ENCODE measurements at regions not wholly inside any gene's neighbourhood (a gene's known extent, or its start where the extent isn't known, plus 50 kb on each side); places are given as distances from the start of the nearest gene placed in this dataset.
A peak's percentile ranks its signal among the peaks of the same experiment; 100 is the strongest.

DNA sequence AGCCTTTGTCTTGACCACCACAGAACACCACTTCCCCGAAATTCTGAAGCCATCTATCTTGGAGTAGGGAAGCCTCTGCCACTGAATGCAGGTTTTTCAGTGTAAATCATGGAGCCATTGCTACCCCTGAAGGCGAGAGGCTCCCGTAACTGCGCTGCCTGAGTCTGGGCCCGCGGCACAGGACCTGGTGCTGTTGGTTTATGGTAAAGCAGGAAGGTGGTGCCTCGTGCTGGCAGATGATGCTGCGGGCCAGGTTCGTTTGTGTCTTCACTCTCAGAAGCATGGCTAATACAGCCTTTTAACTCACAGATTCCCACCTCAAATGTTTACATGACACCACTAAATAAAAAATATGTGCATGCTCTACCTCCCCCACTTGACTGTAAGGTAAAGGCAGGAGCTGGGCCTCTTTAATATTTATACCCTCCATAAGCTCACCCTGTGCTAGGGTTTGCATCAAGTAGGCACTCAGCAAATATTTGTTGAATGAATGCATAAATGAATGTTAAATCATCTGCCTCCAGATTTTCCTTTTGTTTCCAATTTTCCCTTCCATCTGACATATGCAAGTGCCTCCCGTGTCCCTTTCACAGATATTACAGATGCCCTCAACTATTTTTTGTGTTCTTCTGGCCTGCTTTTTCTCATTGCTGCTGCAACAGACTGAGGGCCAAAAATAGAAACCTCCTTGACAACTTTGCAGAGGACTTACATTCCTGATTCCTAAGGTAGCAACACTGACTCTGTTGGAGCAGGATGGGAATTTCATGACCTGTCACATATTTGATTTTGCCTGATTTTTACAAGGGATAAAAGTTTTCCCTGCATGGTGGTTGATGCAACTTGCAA, 83.5 kb upstream of the CPO start:
- CTCF ChIA-PET = no interaction called here
- TF ChIP-seq, protein P1, sequence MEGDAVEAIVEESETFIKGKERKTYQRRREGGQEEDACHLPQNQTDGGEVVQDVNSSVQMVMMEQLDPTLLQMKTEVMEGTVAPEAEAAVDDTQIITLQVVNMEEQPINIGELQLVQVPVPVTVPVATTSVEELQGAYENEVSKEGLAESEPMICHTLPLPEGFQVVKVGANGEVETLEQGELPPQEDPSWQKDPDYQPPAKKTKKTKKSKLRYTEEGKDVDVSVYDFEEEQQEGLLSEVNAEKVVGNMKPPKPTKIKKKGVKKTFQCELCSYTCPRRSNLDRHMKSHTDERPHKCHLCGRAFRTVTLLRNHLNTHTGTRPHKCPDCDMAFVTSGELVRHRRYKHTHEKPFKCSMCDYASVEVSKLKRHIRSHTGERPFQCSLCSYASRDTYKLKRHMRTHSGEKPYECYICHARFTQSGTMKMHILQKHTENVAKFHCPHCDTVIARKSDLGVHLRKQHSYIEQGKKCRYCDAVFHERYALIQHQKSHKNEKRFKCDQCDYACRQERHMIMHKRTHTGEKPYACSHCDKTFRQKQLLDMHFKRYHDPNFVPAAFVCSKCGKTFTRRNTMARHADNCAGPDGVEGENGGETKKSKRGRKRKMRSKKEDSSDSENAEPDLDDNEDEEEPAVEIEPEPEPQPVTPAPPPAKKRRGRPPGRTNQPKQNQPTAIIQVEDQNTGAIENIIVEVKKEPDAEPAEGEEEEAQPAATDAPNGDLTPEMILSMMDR (IDR thresholded peaks at IDR 0.05; ENCODE audit: insufficient read depth, low read length, missing control alignments) = no peak
- POLR2A ChIA-PET = no interaction called here
- no peak for DNase-seq (ENCODE audit: low read depth, low spot score)
- no peak overlapping the region for H3K4me3 ChIP-seq (ENCODE audit: low read depth, low read length)

DNA sequence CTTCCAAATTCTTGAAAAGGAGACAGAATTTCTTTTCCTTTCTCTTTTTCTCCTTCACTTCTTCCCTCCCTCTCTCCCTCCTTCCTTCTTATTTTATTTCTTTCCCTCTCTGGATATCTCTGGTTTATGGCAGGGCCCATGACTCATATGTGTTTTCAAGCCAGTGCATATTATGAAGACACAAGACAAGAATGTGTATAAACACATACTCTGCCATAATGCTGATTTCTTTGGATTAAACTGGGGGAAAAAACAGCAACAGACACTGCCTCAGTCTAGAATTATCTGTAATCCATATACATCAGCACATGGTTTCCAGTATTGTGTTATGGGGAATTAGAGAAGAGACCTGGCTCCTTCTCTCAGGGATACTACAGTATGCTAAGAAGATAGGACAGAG, 82.8 kb upstream of the CPO start:
- ChIA-PET POLR2A (no interaction called here), CTCF (no interaction called here)
- TF ChIP-seq, protein P1 (IDR thresholded peaks at IDR 0.05; ENCODE audit: insufficient read depth, low read length, missing control alignments) = no peak
- DNase-seq (ENCODE audit: low read depth, low spot score) = peak; percentile 23
- no peak overlapping the region for H3K4me3 ChIP-seq (ENCODE audit: low read depth, low read length)

DNA sequence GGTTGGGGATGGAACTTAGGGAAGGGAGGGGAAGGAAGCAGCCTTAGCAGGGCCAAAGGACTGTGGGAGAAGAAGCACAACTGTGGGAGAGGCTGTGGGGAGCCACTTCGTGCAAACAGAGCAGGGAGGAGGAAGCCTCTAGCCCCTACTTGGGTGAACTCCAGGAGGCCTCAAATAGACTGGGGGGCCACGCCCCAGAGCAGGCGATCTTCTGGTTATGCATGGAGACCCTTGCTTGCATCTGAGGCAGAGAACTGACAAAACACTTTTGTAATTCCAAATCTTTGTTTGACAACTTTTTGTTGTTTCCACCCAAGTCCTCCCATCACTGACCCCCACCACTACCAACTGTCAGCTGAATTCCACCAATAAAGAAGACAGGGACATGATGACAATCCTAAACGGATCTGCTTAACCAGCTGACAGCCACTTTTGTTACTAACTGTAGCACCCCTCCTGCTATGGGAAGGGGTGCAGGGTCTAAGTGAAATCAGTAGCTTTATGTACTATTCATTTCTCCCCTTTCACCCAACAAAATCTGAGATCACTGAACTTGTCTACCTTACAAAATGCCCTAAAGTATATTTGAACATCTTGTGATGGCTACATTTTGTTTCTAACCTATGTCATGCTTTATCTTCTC, 80.5 kb upstream of the CPO start:
- POLR2A ChIA-PET = no interaction called here
- CTCF ChIA-PET = interaction anchor here (0.6 kb wide), 1 partner anchor 53 kb away, joined by 3 read pairs; no protein-coding TSS in a partner anchor
- no peak for DNase-seq (ENCODE audit: low read depth, low spot score)
- H3K4me3 ChIP-seq (ENCODE audit: low read depth, low read length) = no peak overlapping the region
- TF ChIP-seq, protein P1 (IDR thresholded peaks at IDR 0.05; ENCODE audit: insufficient read depth, low read length, missing control alignments) = no peak

DNA sequence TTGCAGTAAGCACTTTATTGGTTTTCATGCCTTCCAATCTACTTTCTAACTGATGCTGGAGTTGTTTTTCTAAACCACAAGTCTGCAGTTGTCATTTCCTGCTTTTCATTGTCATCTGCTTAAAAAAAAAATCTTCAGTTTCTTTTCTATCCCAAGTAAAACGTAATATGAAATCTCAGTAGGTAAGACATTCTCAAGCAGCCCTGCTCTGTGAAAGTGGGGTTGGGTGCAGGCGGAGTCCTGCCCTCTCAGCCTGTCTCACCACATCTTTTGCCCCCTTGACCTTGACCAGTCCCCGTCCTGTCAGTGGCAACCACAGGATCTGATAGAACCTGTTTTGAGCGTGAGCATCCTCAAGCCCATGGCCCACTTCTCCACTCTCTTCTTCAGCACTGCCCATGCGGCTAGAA, 80.0 kb upstream of the CPO start:
- no peak overlapping the region for H3K4me3 ChIP-seq (ENCODE audit: low read depth, low read length)
- POLR2A ChIA-PET = no interaction called here
- TF ChIP-seq, protein P1 (IDR thresholded peaks at IDR 0.05; ENCODE audit: insufficient read depth, low read length, missing control alignments) = no peak
- DNase-seq (ENCODE audit: low read depth, low spot score) = no peak
- CTCF ChIA-PET = no interaction called here

DNA sequence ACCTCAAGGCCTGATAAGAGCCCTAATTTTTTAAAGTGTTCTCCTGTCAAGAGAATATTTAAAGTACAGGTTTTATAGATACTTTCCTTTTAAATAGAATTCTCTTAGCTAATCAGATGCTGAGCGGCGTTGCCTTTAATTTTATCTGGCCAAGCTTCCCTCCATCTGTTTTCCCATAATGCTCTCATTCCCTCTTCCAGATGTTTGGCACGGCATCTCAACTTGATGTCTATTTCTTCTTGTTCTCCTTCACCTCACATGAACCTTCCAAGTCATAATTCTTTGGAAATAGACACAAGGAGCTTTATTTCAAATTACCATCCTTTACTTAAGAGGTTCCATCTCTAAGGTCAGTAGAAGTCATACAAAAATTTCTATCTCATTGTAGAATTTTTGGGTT, 76.1 kb upstream of the CPO start:
- DNase-seq (ENCODE audit: low read depth, low spot score) = no peak
- CTCF ChIA-PET = no interaction called here
- POLR2A ChIA-PET = no interaction called here
- H3K4me3 ChIP-seq (ENCODE audit: low read depth, low read length) = no peak overlapping the region
- TF ChIP-seq, protein P1 (IDR thresholded peaks at IDR 0.05; ENCODE audit: insufficient read depth, low read length, missing control alignments) = no peak

DNA sequence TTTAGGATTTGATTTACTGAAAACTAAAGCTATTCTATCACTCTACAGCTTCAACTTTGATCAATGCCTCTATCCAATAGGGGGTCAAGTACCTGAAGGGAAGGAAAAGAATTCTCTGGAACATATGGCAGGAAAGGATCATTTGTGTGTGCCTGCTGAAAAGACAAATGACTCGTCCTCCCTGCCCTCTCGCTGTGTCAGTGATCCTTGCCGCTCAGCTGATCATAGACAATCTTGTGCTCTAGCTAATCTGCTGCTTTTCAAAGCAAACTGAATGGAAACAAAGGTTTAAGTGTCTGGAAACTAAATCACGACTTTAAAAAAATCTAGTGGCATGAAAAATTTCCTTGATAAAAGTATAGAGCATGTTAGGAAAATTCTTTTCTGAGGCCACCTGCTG, 75.6 kb upstream of the CPO start:
- POLR2A ChIA-PET = no interaction called here
- TF ChIP-seq, protein P1 (IDR thresholded peaks at IDR 0.05; ENCODE audit: insufficient read depth, low read length, missing control alignments) = no peak
- no peak overlapping the region for H3K4me3 ChIP-seq (ENCODE audit: low read depth, low read length)
- no peak for DNase-seq (ENCODE audit: low read depth, low spot score)
- CTCF ChIA-PET = no interaction called here

Data from AG04449 (cell line).